ENCODE measurements at regions not wholly inside any gene's neighbourhood (a gene's known extent, or its start where the extent isn't known, plus 50 kb on each side); places are given as distances from the start of the nearest gene placed in this dataset.
A peak's percentile ranks its signal among the peaks of the same experiment; 100 is the strongest.

DNA sequence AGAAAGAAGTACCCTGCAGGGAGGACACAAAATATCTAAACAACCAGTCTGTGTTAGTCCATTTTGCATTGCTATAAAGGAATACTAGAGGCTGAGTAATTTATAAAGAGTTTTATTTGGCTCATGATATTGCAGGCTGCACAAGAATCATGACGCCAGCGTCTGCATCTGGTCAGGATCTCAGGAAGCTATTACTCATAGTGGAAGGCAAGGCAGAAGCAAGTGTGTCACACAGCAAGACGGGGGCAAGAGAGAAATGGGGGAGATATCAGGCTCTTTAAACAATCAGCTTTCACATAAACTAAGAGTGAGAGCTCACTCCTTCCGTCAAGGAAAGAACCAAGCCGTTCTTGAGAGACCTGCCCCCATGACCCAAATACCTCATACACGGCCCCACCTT is 614.8 kb downstream of the ZIC1 start:
- DNase-seq (ENCODE audit: low spot score) = no peak

DNA sequence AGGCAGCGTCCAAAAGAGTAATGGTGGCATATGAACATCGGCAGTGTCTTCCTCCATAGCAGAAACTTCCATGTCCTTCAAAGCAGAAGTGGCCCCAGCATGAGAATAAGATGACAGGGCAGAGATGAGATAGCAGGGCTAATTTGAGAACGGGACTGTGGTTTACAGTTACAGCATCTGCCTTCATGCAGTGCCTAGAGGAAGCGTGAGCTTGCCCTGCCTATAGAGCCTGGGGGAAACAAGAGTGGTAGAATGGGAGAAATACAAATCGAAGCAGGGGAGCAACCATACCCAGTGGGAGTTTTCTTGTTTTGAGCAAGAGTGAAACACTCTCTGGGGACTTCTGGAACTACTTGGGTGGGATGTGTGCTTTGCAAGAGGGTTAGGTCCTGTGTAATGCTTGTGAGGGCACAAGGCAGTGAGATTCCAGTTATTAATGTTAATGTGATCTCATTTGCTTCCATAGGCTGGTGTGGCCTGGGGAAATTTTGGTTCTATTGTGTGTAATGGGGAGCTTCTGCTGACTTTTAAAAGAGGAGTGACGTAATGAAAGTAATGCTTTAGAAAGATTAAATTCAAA is 616.9 kb downstream of the ZIC1 start:
- no peak for DNase-seq (ENCODE audit: low spot score)

DNA sequence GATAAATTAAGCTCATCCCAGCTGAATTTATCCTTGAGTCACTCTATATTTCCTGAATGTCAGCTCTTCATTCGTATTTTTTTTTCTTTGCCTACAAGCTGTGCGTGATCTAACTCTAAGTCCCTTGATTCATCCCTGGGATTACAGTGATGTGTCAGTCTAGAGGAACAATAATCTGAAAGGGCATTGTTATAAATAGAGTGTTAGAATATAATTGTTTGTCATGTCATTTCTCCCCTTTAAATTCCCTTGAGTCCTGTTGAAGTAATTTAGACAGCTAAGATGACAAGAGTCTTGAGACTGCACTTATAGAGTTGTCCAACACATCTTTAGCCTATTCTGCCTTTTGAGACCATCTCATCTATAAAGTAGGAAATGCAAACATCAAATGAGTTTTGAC is 621.8 kb downstream of the ZIC1 start:
- DNase-seq (ENCODE audit: low spot score) = no peak

DNA sequence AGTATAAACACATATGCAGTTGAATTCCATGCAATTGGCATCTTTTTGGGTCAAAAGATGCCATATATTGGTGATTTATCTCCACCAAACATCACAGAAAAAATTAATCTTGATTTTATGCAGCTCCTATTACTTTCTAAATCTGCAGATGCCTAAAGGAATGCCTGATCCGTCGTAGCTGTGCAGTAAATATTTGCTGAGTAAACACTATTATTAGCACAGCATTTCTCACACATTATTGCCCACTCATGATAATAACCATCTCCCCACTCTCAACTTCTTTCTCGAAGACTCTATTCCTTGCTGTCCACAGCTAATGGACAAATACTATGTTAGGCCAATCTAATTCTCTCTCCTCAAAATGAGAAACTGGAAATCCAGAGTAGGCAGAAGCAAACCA is 625.2 kb downstream of the ZIC1 start:
- no peak for DNase-seq (ENCODE audit: low spot score)

DNA sequence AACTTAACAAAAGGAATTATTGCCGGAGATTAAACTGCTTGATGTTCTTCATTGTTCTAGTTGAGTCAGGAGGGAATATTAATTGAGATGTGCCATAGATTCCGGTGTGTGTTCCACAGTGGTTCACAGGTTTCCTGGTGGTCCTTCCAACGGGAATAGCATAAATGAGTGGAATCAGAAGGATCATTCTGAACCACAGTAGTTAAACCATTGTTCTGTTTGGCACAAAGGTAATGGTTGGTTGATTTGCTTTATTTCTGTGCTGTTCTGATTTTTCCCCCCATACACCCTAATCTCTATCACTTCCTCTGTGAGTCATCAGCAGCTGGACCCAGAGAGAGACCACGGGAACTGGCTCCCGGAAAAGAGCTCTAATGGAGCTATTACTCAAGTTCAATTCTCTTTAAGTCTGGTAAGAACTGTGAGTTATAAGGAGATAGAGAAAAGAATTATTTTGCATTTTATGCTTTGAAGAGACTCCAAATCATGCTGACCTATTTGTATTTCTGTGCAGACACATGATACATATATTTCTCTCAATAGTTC is 627.2 kb downstream of the ZIC1 start:
- peak; percentile 9 for DNase-seq (ENCODE audit: low spot score)

DNA sequence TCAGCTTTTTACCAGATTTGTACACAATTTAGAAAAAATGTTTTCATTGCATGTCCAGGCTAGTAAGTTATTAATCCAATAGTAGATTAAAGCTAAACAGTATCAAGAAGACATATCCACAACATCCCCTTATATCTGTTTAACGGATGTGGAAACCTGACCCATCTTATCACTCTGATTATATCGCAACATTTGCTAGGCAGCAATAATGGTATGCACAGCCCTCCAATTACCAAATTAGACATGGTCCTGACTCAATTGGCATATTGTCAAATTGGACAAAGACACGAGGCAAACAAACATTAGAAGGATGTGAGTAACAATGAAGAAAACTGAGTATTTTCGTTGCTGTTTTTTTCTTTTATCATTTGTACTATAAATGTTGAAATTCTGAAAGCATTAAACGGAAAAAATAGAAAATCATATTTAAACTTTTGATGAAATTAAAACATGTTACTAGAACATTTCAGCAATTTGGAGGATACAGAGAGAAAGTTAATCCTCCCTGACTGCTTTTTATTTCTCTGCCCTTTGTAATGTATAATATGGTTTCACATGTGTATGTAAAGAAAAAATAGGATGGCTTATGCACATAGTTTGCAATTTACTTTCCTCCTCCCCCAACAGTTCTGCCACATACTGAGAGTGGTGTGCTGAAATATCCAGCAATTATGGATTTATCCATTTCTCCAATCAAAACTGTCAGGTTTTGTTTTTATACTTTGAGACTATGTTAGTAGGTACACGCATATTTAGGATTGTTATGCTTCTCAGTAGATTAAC is 633.7 kb downstream of the ZIC1 start:
- DNase-seq (ENCODE audit: low spot score) = no peak

DNA sequence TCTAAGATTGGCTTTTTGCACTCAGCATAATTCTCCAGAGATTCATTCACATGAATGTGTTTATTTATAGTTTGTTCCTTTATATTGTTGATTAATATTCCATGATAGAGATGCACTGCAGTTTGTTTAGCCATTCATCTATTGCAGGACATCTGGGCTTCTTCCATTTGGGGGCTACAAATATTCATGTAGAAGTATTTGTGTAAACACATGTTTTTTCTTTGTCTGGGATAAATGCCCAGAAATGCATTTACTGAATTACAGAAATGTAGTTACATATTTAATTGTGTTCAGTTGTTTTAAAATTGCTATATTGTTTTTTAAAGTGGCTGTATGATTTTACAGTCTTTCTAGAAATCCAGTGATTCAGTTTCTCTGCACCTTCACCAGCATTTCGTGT is 635.0 kb downstream of the ZIC1 start:
- no peak for DNase-seq (ENCODE audit: low spot score)

DNA sequence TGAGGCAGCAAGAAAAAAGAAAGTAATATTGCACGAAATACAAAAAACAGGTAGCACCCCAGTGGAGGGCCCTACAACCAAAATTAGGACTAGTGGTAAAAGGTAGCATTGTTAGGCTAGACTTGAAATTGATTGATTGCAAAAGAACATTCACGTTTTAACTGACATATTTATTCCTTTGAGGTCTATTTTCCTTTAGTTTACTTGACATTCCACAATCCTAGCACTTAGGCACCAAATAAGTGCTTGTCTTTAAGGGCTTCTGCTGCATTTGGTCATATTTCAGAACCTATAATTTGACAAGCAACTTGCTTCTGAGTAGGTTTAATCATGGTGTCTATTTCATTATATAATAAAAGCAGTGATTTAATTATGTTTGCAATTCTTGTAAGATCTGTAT is 642.7 kb upstream of the AGTR1 start:
- DNase-seq (ENCODE audit: low spot score) = no peak

DNA sequence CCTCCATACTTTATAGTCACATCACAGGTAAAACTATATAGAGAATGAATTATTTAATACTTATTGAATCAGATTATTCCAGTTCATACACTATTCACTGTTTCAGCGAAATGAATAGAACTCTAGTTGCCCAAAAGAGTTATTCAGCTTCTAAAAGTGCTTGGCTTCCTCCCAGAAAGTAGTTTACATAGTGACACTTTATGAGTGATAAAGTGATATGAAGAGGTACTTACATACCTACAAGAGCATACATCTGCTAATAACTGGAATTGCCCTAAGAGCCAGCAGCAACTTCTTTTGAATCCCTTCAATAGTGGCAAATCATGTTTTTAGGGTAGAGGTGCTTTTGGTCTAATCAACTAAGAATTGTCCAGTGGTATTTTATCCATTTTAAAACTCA is 635.1 kb upstream of the AGTR1 start:
- no peak for DNase-seq (ENCODE audit: low spot score)

DNA sequence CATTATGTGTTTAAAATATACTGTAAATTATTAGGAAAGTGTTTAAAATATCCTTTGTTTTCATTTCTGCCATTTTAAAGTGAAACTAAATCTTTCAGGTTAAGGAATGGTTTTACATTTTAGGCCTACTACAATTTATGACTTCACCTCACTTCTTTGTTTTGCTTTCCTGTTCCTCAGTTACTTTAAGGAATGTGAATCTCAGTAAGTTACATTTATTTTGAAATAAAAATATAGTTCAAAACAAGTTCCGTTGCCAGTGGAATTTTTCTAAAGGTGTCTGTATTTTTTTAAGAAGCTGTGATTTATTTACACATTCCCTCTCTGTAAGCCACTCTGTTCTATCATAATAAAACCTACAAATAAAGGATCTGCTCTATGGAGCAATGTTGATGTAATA is 630.9 kb upstream of the AGTR1 start:
- no peak for DNase-seq (ENCODE audit: low spot score)

DNA sequence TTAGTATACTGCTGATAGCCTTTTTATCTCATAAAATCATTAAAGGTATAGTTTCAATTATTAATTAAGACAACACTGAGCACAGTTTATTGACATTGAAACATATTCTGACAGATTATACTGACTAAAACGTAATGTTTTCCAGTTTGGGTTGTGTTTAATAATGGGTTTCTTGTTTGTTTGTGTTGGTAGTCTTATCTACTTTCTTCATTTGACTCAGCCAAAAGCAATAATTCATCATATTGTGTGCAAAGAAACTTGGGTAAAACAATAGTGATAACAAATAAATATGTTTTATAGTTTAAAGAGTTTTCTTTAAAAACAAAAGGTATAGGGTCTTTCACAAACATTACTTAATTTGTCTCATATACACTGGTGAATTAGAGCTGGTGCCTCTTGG is 629.2 kb upstream of the AGTR1 start:
- DNase-seq (ENCODE audit: low spot score) = no peak

DNA sequence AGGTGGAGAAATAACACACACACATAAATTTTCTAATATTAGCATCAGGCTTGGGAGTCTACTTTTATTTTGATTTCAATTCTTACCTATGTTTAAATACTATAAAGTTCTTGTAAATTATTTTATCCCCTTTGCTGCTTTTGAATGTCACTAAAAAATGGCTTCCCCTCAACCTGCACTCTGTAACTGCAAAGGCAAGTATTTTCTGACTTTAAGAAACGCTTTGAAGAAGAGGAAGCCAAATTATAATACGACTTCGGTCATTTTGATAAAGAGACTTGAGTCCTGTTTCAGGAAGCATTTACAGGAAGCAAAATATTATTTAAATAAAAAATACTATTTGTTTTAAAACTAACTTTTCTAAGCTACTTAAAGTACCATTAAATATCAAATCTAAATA is 627.7 kb upstream of the AGTR1 start:
- DNase-seq (ENCODE audit: low spot score) = no peak

DNA sequence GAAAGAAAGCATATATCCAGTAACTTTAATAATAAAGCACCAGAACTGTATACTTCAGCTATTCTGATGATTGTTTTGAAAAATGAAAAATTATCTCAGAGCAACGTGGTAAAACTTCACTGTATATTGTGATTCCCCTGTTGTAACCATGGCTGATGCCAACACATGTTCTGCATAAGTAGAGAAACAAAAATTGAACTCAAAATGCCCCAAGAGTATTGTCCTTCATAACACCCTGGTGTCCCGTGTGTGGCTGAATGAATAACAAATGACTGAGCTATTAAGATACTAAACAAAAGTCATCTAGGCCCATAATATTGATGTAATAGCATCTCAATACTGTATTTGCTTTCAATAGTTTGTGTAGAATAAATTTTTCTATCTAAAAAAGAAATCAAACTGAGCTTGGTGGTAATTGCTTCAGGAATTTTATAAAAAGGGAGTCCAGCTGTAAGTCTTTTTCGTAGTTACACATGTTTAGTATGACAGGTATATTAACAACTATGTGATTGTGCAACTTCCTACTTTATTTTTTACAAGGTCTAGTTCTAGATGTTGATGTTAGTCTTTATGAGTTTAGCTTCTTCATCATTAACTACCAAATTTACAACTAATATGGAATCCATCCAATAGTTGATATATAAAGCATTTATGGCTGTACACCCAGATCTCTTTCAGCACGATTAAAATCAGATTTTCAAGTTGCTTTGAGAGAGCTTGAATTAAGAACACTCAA is 623.8 kb upstream of the AGTR1 start:
- DNase-seq (ENCODE audit: low spot score) = no peak

DNA sequence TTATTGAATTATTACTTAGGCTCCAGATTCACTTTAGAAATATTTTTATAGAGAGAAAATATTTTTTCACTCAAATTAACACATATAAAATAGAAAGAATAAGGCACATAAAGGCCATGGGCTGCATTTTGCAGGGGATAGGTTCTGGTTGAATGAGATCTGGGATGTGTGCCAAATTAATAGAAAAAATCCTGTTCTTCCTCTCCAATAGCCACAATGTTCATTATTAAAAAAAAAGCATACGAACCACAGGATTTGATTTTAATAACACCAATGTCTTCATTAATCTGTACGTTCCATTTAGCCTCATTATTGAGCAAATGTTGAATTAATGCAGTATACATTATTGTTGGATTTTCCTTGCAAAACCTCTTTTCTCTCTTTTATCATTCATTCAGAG is 622.8 kb upstream of the AGTR1 start:
- DNase-seq (ENCODE audit: low spot score) = no peak

DNA sequence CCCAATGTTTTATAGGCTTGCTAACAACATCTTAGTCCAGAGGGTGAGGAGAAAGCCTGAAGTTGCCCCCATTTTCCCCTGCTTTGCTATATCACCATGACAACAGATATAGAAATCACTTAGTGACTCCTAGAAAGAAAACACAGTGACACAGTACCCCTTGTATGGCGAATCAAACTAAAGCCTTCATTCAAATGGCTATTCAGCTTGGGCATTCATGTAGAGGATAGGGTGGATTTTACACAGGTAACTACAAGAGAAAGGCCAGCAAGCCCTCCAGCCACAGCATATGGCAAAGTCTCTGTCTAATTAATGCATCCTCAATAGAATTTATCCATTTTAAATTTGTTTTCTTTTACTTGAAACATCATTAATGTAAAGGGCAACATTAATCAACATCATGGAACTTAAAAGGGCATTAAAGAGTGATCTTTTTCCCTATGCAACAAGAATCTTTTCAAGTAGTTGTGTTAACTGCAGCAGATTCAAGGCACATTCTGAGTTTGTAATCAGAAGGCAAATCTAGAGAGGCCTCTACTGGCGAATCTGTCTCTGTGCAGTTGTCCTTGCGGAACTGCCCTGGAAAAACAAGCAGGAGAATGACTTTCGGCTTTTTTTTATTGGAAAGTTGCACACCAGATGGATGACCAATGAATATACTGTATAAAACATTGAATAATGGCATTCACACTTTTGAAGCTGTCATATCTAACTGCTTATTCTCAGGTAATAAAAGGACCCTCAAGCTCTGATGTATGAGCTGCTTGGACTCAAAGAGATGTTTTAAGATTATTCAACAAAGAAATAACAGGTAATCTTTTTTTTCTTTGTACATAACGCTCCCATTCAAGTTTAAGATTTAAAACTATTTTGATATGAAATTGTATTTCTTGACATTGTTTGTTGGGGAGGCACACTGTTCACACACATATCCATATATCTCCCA is 621.7 kb upstream of the AGTR1 start:
- peak; percentile 74 for DNase-seq (ENCODE audit: low spot score)

DNA sequence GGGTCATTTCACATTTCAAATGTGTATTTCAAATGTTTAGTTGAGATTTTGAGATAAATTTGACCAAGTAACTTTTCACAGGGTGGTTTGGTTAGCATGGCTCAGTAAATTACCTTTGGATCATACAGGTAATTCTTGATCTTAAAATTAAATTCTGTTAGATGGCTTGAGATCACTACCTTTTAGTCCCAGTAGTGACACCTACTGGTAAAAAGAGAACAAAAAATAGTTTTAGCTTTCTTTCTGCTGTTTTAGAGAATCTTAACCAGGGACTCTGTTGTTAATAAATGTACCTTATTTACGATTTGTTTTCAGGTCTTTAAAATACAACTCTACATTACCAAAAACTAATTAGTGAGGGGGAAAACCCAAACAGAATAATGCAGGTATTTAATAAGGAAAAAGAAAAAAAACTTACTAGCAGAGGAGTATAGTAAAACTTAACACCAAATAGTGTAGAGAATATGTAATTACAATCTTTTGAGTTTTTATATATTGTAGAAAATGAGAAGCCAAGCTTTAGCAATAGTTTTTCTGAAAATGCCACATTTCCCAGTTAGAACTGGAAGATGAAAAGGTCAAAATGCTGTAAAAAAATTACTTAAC is 620.3 kb upstream of the AGTR1 start:
- DNase-seq (ENCODE audit: low spot score) = peak; percentile 41

DNA sequence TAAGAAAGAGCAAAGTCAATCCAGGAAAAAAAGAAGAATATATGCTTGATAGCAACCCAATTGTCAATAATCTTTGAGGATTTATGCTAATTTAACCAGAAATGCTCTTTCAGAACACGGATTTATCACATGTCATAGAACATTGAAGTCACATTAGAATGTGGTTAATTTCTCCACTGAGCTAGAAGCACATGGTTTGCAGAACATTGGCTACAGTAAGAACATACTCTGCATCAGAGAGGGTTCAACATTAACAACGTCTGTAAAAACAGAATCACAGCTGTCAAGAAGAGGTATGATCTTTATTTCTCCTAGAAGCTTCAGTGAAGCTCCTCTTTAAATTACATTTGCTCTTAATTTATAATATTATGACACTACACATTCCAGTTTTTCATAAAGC is 619.7 kb upstream of the AGTR1 start:
- no peak for DNase-seq (ENCODE audit: low spot score)

DNA sequence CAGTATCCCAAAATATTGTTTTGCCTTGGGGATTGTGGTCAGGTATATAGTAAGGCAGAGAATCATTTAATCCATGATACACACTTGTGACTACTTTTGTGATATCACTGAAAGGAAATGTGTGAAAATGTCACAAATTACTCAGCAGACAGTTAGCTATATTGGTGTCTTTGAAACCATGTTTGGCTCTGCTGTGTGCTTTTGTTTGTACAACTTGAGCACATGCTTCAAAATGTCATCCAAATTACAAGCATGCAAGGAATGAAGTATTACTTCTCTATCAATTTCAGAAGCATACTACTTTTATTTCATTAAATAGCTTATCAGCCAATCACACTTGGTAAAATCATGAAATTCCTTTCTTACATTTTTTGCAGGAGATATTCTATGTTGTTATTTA is 619.0 kb upstream of the AGTR1 start:
- DNase-seq (ENCODE audit: low spot score) = no peak

DNA sequence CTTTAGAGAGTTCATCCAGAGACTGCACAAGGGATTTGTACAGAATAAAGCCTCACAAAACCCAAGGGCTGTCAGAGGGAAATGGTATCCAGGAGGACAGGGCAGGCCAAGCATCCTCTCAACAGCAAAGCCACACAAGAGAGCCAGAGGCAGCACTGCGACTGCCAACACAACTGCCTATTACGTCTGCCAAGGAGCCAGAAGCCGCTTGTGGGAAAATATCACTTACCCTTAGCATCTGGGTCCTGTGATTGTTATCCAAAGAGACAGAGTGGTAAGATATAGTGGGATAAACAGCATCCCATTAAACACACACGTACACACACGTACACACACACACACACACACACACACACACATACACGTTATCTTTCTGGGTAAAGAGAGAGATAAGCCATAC is 618.3 kb upstream of the AGTR1 start:
- DNase-seq (ENCODE audit: low spot score) = no peak

DNA sequence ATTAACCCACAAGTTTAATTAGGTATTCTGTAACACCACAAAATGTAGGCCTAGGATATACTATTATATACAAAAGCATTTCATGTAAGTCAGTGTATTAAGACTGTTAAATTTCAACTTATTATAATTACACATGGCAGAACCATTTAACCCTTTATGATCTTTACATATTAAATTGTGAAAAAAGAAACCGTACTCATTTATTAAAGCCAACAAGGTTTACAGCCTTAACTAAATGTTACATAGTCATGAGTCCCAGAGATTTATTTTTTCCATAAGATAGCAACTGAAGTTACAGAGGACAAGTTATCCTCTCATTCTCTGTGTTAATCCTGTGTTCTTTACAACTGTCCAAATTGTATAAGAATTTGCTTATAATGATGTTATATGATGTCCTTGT is 615.8 kb upstream of the AGTR1 start:
- DNase-seq (ENCODE audit: low spot score) = no peak

DNA sequence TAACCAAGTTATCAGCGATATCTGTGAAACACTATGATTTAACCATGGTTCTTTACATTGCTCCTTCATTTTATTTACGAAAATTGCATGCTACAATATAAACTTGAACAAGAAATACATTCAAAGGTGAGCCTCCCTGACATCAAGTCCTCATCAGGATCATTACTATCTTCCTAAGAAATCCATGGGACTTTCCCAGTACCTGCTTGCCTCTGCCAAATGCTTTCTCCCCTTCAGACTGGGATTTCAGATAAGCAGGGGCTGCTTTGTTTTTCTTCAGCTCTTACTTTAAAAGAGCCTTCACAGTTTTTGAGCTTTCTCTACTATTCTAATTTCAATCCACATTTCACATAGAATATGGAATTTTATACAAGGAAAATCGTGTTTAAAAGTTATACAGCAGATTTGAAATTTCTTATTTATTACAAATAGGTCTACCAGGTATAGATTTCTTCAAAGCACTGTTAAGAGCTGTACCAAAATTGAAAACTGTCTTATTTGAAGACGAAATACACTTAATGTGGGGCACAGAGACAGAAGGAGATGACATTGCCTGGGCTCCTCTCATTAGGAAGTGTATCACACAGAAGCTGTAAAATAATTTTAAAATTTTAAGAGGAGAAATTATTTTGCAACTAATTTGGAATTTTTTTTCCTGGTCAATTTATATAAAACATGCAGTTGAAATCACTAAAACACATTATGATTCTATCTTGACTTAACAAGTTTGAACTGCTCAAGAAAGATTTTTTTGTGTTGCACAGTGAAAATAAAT is 615.0 kb upstream of the AGTR1 start:
- no peak for DNase-seq (ENCODE audit: low spot score)
